GM12864 (cell line): ENCODE measurements at regions not wholly inside any gene's neighbourhood (a gene's known extent, or its start where the extent isn't known, plus 50 kb on each side); places are given as distances from the start of the nearest gene placed in this dataset.

Experiments
- DNase-seq: peaks from one replicate; pipeline ENCODE4 v3.0.0-alpha.2; 2011; ENCODE audit warnings: low read depth
- H3K4me3 ChIP-seq: 2 replicates; pipeline ENCODE4 v1.5.1; 2011; ENCODE audit warnings: mild to moderate bottlenecking, low read depth, low read length, control low read depth
- TF ChIP-seq, protein P1 (sequence below): IDR thresholded peaks from 2 replicates; pipeline ENCODE4 v1.5.1; 2011; ENCODE audit warnings: low read depth, mild to moderate bottlenecking, moderate library complexity, low read length, control low read depth, inconsistent platforms; ENCODE audit errors: missing control alignments

GRCh38 chr4:112895811-112896608 lies 153.4 kb upstream of the ANK2 start:
- no peak for DNase-seq
- H3K4me3 ChIP-seq = no peak overlapping the region
- TF ChIP-seq, protein P1, sequence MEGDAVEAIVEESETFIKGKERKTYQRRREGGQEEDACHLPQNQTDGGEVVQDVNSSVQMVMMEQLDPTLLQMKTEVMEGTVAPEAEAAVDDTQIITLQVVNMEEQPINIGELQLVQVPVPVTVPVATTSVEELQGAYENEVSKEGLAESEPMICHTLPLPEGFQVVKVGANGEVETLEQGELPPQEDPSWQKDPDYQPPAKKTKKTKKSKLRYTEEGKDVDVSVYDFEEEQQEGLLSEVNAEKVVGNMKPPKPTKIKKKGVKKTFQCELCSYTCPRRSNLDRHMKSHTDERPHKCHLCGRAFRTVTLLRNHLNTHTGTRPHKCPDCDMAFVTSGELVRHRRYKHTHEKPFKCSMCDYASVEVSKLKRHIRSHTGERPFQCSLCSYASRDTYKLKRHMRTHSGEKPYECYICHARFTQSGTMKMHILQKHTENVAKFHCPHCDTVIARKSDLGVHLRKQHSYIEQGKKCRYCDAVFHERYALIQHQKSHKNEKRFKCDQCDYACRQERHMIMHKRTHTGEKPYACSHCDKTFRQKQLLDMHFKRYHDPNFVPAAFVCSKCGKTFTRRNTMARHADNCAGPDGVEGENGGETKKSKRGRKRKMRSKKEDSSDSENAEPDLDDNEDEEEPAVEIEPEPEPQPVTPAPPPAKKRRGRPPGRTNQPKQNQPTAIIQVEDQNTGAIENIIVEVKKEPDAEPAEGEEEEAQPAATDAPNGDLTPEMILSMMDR = no peak

GRCh38 chr4:112896609-112897190 lies 152.8 kb upstream of the ANK2 start:
- DNase-seq = no peak
- H3K4me3 ChIP-seq = no peak overlapping the region
- TF ChIP-seq, protein P1 = no peak

DNA sequence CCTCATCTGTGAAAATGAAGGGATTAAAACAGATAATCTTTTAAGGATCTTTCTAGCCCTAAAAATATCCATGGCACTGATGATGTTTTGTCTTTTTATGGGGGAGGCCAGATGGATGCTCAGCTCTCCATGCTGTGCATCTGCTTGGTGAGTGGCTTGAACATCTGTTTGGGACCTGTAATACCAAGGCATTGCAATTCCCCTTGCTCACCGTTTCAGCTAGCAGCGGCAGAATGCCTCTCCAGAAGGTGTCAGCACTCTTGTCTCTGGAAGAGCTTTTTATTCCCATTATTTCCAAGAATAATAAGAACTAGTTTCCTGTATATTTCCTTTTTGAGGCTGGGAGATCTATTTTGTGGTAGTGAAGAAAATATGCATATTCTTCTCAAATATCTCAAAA lies 151.9 kb upstream of the ANK2 start:
- TF ChIP-seq, protein P1 = no peak
- no peak overlapping the region for H3K4me3 ChIP-seq
- no peak for DNase-seq

DNA sequence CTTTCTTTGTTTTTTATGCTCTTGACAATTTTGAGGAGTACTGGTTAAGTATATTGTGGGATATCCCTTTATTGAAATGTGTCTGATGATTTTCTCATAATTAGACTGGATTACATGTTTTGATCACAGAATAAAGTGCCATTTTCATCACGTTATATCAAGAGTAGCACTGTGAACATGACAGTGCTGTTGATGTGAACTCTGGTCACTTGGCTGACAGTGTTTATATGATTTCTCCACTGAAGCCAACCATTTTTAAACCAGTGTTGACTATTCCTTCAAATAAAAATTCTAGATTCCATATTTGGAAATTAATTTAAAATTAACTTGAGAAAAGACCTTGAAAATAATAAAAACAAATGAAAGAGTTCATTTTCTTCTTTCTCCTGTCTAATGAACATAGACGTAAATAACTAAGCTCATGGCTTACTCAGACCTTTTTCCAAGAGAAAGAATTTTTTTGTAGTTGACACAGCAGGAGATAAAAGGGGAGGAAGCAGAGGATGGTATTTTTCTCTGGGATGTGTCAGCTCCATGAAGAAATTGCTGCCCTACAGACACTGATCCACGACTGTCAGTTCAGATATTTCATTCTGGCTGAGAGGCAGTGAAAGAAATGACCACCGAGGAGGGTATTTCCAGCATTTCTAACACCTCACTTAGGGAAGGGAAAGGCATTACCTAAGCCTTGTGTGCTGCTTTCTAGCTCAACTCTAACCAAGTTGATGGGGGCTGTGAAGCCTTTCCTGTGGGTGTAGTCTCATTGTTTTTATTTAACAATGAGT lies 150.9 kb upstream of the ANK2 start:
- H3K4me3 ChIP-seq = no peak overlapping the region
- TF ChIP-seq, protein P1 = no peak
- DNase-seq = no peak

GRCh38 chr4:112900416-112900815 lies 149.0 kb upstream of the ANK2 start:
- DNase-seq = no peak

DNA sequence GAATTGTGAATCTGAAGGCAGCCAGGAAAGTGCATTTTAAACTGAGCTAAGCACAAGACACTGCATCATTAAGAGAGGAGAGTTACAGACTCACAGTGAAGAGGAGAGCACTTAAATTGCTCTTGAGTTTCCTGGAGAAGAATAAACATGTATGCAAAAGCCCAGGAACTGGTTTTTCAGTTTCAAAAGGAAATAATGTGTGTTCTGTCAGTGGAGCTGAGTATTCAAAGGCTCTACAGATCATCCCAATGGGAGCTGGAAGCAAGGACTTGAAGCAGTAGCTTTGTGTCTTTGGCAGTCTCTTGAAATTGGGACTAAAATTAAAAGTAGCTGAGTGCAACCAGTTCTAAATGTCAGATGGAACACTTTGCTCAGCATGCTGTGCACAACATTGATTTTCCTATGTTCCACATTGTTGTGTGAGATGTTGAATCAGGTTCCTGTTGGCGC lies 147.5 kb upstream of the ANK2 start:
- DNase-seq = no peak
- no peak overlapping the region for H3K4me3 ChIP-seq
- TF ChIP-seq, protein P1 = no peak

More at GRCh38 chr4:112900416-112900815, 149.0 kb upstream of the ANK2 start:
- TF ChIP-seq, protein P1 = no peak
- no peak overlapping the region for H3K4me3 ChIP-seq
